ENCODE measurements at regions not wholly inside any gene's neighbourhood (a gene's known extent, or its start where the extent isn't known, plus 50 kb on each side); places are given as distances from the start of the nearest gene placed in this dataset.

DNA sequence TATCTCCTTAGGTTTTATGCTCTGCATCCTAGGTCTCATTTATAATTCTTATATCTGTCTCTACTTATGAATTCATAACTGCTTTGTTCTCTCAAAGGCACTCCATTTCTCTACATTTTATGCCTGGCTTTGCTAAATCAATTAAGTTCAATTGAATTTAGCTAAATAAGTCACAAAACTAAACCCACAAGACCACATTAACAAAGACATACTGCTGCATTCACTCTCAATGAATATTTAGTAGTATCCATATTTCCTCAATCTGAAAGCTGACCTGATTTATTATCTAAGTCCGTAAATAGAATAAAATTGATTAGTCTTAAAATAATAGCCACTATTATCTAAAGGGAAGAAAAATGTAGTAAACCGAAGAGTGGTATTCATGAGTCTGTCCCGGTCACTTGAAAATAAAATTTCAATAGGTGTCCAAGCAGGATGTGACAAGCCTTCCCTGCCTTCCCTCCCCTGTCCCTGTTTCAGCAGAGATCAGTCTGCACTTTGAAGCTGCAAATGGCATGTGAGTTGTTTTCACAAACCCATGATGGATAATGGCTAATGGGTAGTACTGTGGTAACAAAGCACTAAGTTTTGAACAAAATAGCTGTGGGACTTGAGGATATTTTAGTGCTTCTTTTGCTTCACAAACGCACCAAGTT lies 295.0 kb upstream of the NCAM2 start:
- DNase-seq: no peak

DNA sequence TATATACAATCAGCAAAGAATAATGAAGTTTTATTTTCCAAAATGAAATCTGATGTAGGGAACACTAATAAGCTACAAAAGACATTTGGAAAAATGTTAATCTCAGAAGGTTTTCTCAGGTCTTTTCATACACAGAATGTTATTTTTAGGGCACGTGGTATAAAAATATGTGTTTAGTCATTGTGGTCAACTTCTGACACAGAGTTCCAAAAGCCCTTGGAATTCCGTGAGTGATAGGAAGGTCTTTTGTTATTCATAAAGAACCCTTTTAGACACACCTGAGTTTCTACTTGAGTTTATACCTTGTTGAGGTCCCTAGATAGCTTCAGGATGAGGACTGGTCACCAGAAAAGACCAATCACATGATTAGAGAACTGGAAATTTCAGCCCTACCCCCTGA lies 277.6 kb upstream of the NCAM2 start:
- no peak for DNase-seq

DNA sequence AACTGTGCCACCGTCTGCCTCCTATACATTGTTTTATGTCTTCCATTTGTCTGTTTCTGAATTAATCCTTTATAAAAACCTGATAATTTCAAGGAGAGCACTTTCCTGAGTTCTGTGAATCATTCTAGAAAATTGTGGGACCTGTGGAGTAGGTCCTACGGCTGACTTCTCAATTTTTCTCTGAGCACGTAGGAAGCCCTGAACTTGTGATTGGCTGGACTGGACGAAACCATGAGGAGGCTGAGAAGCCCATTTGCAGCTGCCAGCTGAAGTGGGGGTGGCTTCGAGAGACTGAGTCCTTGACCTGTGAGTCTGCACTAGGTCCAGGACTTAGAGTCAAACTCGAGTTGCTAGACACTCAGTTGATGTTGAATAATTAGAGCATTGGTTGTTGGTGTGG lies 277.1 kb upstream of the NCAM2 start:
- DNase-seq: no peak

DNA sequence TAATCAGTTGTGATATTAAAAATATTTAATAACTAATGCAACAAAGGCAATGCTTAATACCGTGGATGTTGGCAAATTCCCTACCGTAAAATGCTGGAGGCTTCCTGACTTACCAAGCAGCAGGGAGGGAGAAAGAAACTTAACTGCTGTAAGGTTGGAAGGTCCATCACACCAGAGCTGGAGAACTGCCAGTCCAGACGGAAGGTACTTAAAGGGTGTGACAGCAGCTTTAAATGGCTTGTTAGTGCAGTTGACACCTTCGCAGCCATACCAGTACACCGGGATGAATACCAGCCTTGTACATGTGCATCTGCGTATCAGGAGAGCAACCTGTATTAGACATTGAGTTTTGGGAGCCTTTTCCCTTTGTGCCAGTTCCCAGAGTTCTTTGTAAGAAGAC lies 269.5 kb upstream of the NCAM2 start:
- no peak for DNase-seq

DNA sequence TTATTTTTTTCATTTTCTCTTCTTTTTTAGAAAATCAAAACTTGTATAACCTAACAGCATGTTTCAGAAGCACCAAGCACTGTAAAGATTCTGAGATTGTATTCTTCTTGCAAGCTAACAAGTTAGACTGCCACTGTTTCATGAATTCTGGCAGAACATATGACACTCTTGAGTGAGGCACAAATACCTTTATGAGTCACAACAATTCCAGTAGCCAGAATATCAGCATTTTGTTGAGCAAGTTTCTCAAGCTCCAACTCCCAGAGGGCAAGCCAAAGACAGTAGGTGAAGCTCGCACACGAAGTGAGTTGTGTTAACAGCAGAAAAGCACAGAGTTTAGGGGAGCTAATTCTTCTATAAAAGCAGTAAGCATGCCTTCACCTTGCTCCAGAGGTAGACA lies 268.8 kb upstream of the NCAM2 start:
- DNase-seq: no peak

DNA sequence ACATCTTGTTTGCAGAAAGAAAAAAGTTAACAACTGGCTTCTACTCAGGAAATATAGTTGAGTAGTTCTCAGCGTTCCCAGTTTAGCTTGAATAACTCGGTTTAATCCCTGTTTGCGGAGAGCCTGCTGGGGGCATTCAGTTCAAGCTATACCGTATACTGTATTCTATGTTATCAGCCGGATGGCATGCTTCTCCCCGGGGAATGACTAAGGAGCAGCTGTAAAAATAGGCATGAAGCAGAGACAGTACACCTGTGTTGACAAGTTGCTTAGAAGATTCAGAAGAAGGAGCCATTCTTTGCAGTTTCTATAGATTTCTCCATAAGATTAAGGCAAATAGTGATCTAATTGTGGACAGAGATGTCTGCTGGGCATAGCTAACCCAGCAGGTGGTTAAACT lies 267.8 kb upstream of the NCAM2 start:
- no peak for DNase-seq

DNA sequence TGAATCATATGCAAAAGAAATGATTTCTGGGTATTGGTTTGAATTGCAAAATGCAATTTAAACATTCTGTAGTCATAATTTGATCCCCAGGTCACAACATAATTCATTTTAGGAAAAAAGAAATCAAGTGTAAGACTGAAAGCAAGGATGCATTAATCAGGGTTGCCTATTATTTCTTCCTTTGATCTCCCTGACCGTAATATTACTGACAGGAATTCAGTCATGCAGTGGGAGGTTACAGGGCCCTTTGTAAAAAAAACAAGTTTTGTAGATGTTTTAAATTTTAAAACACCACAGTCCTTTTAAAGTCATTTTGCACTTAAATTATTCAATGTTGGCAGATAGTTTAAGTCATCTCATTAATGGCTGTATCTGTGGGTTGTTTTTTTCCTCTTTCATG lies 263.0 kb upstream of the NCAM2 start:
- DNase-seq: no peak

DNA sequence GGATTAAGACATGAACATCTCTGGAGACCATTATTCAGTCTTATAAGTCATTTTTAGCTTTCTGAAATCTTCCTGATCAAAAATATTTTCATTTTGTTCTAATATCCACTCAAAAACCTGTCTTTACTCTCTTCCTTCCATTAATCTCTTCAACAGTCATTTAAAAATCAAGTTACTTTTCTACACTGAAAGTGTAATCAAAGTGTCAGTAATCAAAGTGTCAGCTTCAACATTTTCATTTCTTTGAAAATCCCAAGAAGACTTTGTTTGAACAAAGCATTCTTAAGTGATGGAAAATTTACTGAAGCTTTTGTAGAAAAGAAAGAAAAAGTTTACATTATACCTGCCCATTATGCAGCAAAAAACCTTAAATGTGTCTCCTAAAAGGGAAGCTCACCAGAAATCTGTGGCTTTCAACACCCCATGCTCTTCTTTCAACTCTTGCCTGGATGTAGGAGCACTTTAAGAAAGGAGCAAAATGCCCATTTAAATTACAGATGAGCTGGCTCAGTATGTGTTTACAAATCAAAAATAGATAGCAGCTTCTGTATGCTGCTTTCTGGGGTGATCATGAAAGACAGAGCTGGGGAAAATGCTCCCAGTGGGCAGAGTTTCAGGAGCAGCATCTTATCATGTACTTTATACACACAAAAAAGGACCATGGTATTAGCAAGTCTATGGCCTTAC lies 260.8 kb upstream of the NCAM2 start:
- DNase-seq: no peak

DNA sequence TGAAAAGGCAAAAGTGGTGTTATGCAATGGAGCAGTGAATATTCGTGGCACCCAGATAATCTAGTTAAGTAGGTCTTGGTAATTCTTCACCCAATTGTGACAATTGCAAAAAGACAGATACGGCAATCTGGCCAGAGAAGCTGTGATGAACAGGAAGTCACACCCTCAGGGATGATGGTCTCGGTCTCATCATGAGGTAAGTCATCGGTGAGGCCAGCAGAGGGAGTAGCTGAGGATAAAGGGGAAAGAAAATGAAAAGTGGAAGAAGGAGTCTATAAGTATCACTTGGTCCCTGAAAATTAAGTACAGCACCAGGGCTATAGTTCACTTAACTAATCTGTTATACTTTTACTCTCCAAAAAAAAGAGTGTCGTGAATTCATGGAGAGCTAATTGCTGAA lies 258.8 kb upstream of the NCAM2 start:
- DNase-seq: no peak

DNA sequence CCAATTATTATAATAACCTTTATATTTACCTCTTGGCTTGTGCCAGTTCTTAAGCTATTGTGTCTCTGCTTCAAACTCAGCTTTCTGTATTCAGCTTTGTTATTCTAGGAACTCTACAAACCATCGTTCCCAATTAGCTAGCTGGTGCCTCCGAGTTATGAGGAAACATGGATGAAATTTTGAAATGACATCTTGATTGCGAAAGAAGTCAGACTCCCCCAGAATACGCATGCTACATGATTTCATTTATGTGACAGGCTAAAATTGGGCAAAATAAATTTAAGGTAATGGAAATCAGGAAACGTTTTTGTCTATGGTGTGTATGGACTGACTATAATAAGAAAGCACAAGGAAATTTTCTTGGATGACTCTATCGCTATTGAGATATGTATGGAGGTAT lies 256.8 kb upstream of the NCAM2 start:
- DNase-seq: no peak

DNA sequence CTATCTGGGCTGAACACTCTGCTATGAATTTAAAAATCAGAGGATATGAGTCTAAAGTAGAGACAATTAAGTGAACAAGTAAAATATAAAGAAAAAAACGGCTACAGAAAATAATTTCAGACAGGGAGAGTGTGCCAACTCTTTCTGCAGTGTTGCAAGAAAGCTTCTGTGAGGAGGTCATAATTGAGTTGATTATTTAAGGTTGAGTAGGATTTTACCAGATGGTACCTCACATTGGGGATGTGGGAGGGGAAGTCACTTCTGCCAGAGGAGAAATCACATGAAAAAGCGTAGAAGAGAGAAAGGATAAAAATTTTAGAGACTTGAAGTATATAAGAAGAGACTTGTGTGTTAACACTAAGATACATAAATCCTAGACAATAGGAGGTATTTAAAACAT lies 238.0 kb upstream of the NCAM2 start:
- DNase-seq: no peak

DNA sequence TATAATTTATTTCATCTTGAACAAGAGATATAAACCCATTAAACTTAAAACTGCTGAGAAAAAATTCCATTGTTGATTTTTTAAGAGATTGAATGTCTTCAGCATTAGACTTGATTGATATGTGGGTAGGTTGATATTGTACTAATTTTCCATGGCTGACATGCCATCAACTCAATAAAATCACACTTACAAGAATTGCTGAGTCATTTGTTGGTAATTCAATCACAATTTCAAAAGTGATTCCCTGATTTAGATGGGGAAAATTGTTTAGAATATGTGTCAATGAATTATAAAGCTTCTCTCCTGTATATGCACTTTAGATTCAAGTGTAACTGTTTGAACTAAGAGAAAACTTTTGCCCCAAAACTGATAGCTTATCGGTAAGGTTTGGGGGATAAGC lies 223.5 kb upstream of the NCAM2 start:
- DNase-seq: no peak

DNA sequence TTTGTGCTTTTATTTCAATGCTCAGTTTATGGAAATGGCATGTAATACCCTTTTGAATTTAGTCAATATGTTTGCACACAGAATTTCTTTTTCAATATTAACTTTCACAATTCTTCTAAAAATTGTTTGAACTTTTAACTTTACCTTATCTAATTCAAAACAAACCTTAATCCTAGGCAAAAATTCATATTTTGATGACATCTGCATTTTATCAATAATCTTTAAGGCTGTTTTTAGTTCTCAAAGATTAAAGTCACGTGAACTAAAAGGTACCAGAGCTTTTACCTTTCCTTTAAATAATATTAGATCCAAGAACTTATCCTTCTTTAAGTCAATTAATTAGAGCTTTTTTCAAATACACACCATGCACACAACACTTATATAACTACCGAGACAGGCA lies 218.9 kb upstream of the NCAM2 start:
- no peak for DNase-seq

DNA sequence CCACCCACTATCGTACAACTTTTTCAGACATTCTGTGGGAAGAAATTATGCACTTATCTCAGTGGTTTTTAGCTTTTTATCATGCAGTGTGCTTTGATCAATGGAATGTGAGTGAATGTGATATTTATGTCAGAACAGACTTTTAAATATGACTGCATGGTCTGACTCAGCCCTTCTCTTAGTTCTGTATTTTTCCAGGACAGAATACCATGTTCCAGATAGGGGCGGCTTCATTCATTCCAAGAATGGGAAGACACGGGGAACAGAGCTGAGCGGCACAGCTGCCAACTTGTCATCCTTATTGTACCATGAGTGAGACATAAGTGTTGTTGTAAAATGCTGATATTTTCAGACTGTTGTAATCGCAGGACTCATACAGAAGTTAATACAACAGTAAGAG lies 214.6 kb upstream of the NCAM2 start:
- DNase-seq: no peak

DNA sequence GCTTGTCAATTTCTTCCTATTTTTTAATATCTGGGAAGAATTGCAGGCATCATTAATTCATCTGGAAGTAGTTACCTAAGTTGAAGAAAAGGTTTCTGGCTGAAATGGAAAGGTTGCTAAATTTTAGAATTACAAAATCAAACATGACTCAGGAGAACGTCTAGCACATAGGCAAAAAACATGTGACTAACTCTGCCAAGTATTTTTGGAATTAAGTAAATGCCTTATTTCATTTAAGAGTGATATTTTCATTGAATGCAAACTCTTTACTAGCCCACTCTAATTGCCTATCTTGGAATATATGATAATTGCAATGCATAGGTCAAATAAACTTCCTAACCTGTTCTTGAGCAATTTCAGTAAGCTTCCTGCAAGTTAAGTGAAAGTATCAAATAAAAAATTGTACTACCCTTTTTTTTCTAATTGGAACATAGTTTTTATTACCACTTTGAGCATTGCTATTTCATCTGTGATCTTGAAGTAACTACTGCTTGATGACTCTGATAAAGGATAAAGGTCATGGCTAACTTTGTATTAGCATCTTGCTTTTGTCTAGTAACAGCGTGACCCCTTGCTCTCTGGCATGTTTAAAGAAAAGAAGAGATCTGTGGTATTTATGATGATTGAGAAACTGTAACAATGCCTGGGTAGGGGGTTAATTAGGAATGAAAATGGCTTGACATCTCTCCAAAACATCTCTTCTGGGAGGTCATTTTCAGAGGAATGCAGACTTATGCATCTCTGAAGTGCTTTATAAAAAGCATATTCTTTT lies 208.3 kb upstream of the NCAM2 start:
- no peak for DNase-seq

DNA sequence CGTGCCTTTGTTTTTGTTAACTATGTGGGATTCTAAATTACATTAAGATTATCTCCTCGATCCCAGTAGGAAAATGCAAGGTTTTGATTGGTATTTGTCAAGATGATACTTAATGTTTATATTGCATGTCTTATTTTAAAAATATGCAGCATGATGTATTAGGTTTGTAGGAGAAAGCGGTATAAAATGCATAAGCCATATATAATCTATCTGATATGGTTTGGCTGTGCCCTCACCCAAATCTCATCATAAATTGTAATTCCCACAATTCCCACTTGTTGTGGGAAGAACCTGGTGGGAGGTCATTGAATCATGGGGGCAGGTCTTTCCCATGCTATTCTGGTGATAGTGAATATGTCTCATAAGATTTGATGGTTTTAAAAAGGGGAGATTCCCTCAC lies 198.1 kb upstream of the NCAM2 start:
- DNase-seq: no peak

DNA sequence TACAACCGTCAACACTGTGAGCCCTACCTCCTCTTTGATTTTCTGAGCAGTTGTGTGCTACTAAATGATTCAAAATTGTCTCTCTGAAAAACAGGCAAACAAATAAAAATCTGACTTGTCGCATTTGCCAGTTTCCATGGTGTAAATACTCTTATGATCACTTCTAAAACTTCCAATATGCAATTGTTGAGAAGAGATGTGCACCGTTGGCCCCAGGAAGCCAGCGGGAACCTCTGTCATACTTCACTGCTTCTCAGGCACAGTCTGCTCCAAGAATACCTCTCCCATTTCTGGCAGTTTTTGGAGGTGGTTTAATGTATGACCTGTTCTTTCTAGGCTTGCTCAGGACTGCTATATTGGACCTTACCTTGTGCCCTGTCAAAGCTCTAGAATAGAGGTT lies 196.0 kb upstream of the NCAM2 start:
- DNase-seq: no peak

DNA sequence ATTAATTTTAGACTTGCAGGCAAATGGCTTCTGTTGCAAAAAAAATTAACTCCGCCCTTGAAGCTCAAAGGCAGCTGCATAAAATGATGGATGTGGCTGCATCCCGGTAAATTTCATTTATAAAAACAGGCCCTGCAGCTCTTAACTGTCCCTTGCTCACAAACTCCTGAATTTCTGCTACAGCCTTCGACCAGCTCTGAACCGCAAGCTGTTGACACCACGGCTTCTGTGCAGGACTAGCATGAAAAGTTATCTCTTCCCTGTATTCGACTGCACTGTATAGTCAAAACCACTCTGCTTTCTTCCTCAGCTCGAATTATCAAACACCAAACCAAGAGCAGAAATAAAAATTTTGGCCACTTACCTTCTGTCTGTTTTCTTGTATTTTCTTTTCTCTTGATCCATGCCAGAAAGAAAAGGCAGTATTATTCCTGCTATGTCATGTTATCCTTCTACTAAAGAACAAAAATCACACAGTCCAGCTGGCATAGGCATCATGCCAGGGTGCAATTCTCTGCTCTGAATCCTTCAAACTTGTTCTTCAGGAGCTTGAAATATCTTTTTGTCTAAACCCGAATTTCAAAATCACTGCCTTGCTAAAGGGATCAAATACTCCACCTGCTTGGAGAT lies 195.5 kb upstream of the NCAM2 start:
- DNase-seq: no peak

DNA sequence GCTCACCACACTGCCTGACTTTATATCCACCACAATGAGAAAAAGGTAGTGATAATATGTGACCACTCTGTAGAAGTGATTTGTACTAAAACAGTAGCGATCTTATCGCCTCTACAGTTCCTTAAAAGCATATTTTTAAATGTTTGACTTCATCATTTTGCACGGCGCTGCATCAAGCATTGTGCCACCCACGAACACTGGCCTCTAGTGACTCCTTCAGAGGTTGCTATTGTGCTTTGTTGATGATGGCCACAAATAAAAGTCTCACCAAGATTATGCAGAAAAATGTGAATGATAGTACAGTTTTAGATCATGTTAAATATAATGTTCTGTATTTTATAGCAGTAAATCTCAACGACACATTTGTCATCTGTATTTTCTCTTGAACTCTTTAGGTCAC lies 186.5 kb upstream of the NCAM2 start:
- DNase-seq: no peak

DNA sequence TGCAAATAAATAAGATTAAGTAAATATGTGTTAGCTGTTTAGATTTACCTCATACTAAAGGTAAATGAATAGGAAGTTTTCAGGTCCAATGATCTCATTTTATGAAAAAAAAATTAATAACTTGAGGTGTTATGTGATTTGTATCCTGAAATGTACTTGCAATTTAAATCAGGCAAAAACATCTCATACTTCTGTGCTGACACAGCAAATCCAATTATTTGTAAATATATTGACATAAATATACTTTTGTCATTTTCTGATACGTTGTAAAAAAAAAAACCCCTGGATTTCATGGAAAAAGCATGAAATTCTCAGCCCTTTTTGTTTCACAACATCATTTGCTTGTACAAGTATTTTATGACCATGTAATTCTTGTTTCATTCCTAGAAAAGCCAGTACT lies 184.1 kb upstream of the NCAM2 start:
- DNase-seq: no peak

DNA sequence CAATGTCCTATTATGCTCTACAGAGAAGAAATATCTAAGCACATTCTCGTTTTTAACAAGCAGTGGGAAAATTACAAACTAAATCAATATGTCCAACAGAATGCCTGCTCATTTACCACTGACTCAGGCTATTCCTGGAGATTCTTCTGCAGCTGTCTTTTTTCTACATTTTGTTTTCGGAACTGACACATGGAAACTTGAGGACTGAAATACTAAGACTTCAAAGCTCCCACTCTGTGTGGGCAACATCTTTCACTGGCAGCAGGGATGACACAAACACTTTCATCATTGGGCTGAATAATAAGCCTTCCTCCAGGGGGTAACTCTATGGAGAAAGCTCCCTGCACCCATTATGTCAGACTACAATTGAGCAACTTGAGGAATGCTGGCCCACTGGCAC lies 175.5 kb upstream of the NCAM2 start:
- no peak for DNase-seq

DNA sequence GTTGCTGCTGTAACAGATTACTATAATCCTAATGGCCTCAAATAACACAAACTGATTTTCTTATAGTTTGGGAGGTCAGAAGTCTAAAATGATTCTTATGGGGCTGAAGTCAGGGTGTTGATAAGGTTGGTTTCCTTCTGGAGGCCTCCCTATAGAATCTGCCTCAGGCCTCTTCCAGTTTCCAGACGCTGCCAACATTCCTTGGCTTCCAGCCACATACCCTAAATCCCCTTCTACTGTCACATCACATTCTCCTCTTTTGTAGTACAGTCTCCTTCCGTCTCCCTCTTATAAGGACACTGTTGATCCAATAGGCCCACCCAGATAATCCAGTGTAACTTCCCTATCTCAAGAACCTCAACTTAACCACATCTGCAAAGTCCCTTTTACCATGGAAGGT lies 145.3 kb upstream of the NCAM2 start:
- peak; percentile 1 for DNase-seq

DNA sequence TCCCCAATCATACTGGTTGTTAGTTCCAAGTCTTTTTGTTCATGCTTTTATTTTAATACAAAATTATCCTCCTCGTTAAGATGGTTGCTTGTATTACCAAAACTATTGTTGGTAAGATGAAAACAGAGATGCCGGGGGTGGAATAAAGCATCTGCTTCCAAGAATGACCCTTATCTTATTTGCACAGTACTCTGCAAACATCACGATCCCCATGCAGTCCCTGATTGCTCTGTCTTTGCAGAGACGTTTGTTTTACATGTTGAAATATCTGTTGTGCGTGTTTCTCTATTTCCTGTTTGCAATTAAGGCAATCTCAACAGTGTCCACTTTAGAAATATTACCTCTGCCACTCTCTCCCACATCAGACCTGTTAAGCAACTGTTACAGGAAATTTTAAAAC lies 141.3 kb upstream of the NCAM2 start:
- peak; percentile 94 for DNase-seq

DNA sequence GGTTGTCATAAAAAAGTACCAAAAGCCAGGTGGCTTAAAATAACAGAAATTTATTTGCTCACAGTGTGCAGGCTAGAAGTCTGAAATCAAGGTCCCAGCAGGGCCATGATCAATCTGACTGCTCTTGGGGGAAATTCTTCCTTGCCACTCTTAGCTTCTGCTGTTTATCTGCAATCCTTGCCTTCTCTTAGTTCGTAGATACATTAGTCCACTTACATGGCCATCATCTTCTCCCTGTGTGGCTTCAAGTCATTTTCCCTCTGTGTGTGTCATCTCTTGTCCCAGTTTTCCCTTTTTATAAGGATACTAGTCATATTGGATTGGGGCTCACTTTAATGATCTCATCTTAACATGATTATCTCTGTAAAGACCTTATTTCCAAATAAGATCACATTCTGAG lies 124.0 kb upstream of the NCAM2 start:
- no peak for DNase-seq
